ENCODE measurements at regions not wholly inside any gene's neighbourhood (a gene's known extent, or its start where the extent isn't known, plus 50 kb on each side); places are given as distances from the start of the nearest gene placed in this dataset.

DNA sequence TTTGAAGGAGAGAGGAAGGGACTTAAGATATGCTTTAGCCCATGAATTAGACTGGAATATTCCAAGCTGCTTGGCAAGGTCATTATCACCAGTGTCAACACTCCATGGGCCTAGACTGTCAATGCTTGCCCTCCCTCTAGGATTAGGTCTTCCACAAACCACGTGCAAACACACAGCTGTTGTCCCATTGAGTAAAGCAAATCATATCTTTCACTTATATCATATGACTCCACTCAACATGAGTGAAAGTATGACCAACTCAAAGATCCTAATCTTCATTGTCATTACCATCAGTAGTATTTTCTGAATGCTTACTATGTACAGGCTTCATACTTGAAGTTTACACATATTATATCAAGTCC, 57.0 kb upstream of the GRAMD2B start (continued):
- TF ChIP-seq ZNF616 (CRISPR knock-in tag; IDR thresholded peaks at IDR 0.05; ENCODE audit: low read depth) = no peak
- TF ChIP-seq, protein P1, sequence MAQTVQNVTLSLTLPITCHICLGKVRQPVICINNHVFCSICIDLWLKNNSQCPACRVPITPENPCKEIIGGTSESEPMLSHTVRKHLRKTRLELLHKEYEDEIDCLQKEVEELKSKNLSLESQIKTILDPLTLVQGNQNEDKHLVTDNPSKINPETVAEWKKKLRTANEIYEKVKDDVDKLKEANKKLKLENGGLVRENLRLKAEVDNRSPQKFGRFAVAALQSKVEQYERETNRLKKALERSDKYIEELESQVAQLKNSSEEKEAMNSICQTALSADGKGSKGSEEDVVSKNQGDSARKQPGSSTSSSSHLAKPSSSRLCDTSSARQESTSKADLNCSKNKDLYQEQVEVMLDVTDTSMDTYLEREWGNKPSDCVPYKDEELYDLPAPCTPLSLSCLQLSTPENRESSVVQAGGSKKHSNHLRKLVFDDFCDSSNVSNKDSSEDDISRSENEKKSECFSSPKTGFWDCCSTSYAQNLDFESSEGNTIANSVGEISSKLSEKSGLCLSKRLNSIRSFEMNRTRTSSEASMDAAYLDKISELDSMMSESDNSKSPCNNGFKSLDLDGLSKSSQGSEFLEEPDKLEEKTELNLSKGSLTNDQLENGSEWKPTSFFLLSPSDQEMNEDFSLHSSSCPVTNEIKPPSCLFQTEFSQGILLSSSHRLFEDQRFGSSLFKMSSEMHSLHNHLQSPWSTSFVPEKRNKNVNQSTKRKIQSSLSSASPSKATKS (CRISPR knock-in tag; IDR thresholded peaks at IDR 0.05) = no peak
- TF ChIP-seq AHR (CRISPR knock-in tag; IDR thresholded peaks at IDR 0.05) = no peak
- TF ChIP-seq BHLHE40 (IDR thresholded peaks at IDR 0.05; ENCODE audit: low read length) = peak; percentile 66; the same call in 1 of the 2 replicates
- TF ChIP-seq, protein P2, sequence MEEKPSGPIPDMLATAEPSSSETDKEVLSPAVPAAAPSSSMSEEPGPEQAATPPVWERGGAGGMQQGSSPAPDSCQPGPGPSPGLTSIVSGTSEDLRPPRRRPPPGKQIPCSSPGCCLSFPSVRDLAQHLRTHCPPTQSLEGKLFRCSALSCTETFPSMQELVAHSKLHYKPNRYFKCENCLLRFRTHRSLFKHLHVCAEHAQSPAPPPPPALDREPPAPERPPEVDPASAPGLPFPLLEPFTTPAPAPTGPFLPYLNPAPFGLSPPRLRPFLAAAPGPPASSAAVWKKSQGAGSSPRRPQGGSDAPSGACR (CRISPR knock-in tag; IDR thresholded peaks at IDR 0.05) = no peak
- no peak for TF ChIP-seq MTA1 (CRISPR knock-in tag; IDR thresholded peaks at IDR 0.05; ENCODE audit: borderline replicate concordance)
- TF ChIP-seq HNRNPL (IDR thresholded peaks at IDR 0.05; ENCODE audit: low read depth, low read length) = no peak
- TF ChIP-seq, protein P3, sequence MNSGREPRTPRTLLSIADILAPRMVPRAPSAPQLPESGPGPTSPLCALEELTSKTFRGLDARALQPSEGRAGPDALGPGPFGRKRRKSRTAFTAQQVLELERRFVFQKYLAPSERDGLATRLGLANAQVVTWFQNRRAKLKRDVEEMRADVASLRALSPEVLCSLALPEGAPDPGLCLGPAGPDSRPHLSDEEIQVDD (CRISPR knock-in tag; IDR thresholded peaks at IDR 0.05; ENCODE audit: borderline replicate concordance) = no peak
- no peak for TF ChIP-seq ZNF747 (CRISPR knock-in tag; IDR thresholded peaks at IDR 0.05; ENCODE audit: borderline replicate concordance)
- no peak; the same call in 1 of the 2 replicates for TF ChIP-seq ZNF7 (CRISPR knock-in tag; IDR thresholded peaks at IDR 0.05)
- TF ChIP-seq, protein P4, sequence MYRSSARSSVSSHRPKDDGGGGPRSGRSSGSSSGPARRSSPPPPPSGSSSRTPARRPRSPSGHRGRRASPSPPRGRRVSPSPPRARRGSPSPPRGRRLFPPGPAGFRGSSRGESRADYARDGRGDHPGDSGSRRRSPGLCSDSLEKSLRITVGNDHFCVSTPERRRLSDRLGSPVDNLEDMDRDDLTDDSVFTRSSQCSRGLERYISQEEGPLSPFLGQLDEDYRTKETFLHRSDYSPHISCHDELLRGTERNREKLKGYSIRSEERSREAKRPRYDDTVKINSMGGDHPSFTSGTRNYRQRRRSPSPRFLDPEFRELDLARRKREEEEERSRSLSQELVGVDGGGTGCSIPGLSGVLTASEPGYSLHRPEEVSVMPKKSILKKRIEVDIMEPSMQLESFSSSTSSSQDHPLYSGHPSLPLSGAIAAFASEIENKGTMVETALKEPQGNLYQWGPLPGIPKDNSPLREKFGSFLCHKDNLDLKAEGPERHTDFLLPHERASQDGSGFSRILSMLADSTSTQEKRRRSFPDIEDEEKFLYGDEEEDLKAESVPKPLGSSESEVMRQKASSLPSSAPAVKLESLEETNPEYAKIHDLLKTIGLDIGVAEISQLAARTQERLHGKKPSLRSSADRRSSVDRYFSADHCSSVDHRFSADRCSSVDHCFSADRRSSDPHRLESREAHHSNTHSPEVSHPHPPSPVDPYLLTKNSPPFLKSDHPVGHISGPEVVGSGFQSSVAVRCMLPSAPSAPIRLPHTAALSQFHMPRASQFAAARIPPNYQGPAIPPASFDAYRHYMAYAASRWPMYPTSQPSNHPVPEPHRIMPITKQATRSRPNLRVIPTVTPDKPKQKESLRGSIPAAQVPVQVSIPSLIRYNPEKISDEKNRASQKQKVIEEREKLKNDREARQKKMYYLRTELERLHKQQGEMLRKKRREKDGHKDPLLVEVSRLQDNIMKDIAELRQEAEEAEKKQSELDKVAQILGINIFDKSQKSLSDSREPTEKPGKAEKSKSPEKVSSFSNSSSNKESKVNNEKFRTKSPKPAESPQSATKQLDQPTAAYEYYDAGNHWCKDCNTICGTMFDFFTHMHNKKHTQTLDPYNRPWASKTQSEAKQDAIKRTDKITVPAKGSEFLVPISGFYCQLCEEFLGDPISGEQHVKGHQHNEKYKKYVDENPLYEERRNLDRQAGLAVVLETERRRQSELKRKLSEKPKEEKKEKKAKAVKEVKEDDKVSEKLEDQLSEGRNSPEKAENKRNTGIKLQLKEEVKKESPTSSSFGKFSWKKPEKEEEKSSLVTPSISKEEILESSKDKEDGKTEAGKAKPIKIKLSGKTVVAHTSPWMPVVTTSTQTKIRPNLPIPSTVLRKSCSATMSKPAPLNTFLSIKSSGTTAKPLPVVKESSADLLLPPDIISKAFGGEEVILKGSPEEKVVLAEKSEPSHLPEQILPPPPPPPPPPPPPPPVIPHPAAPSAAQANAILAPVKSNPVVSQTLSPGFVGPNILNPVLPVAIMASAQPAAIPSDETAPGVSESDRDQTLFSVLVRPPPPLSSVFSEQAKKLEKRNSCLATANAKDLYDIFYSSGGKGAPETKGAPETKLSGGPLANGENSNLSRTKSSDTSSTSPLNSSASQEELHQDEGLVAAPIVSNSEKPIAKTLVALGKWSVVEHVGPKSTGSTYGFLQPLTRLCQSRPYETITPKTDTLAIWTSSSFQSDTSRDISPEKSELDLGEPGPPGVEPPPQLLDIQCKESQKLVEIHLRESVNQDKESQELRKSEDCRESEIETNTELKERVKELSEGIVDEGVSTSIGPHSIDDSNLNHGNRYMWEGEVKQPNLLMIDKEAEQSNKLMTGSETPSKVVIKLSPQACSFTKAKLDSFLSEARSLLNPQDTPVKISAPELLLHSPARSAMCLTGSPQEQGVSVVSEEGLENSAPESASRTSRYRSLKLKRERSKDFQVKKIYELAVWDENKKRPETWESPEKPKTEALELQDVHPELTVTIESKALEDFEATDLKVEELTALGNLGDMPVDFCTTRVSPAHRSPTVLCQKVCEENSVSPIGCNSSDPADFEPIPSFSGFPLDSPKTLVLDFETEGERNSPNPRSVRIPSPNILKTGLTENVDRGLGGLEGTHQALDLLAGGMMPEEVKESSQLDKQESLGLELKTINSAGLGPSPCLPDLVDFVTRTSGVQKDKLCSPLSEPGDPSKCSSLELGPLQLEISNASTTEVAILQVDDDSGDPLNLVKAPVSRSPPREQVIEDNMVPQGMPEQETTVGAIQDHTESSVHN (CRISPR knock-in tag; IDR thresholded peaks at IDR 0.05) = no peak
- TF ChIP-seq, protein P5, sequence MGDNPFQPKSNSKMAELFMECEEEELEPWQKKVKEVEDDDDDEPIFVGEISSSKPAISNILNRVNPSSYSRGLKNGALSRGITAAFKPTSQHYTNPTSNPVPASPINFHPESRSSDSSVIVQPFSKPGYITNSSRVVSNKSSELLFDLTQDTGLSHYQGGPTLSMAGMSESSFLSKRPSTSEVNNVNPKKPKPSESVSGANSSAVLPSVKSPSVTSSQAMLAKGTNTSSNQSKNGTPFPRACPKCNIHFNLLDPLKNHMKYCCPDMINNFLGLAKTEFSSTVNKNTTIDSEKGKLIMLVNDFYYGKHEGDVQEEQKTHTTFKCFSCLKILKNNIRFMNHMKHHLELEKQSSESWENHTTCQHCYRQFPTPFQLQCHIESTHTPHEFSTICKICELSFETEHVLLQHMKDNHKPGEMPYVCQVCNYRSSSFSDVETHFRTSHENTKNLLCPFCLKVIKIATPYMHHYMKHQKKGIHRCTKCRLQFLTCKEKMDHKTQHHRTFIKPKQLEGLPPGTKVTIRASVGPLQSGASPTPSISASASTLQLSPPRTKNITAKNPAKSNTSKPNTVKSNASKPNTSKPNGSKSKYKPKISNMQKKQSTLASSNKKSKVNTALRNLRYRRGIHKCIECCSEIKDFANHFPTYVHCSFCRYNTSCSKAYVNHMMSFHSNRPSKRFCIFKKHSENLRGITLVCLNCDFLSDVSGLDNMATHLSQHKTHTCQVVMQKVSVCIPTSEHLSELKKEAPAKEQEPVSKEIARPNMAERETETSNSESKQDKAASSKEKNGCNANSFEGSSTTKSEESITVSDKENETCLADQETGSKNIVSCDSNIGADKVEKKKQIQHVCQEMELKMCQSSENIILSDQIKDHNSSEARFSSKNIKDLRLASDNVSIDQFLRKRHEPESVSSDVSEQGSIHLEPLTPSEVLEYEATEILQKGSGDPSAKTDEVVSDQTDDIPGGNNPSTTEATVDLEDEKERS (CRISPR knock-in tag; IDR thresholded peaks at IDR 0.05) = no peak

Data from HepG2 (cell line).